Upper lobe of left lung (tissue), 6 donors: ENCODE measurements at regions not wholly inside any gene's neighbourhood (a gene's known extent, or its start where the extent isn't known, plus 50 kb on each side); places are given as distances from the start of the nearest gene placed in this dataset.

Experiments used
- ATAC-seq, 2 donors: fragments of 200-7000 bp; cut with Tn5 transposase; one replicate each; pipeline ENCODE4 v1.9.1; 2022; ENCODE audit warnings: mild to moderate bottlenecking in 2 of 2, moderate library complexity in 2 of 2; ENCODE audit not compliant: low FRiP score in 2 of 2
- DNase-seq, 2 donors: peaks; one replicate each; pipeline ENCODE4 v3.0.0-alpha.2; 2019 to 2020
- H3K27ac ChIP-seq, 4 donors: fragments of 200-600 bp; sonication (generic); one replicate each; pipeline ENCODE4 v1.5.1; 2016 to 2019
- H3K27me3 ChIP-seq, 4 donors: fragments of 200-600 bp; sonication (generic); one replicate each; pipeline ENCODE4 v1.5.1; 2017 to 2019
- H3K36me3 ChIP-seq, 4 donors: fragments of 200-600 bp; sonication (generic); one replicate each; pipeline ENCODE4 v1.5.1; 2016 to 2019
- H3K4me1 ChIP-seq, 4 donors: fragments of 200-600 bp; sonication (generic); one replicate each; pipeline ENCODE4 v1.5.1; 2018 to 2019
- H3K4me3 ChIP-seq, 4 donors: fragments of 200-600 bp; sonication (generic); one replicate each; pipeline ENCODE4 v1.5.1; 2017 to 2019; ENCODE audit warnings: mild to moderate bottlenecking in 2 of 4, moderate library complexity in 1 of 4
- H3K9me3 ChIP-seq, 4 donors: fragments of 200-600 bp; sonication (generic); one replicate each; pipeline ENCODE4 v1.5.1; 2018 to 2019
- EP300 ChIP-seq, 4 donors: sonication (generic); formaldehyde crosslinking; IDR thresholded peaks; one replicate each; pipeline ENCODE4 v1.5.1; 2017; ENCODE audit warnings: antibody characterized with exemption in 4 of 4, control low read depth in 2 of 4
- POLR2A ChIP-seq, 4 donors: fragments of 450-650 bp; IDR thresholded peaks; one replicate each; pipeline ENCODE4 v1.5.1; 2016 to 2017; ENCODE audit warnings: antibody characterized with exemption in 4 of 4, mild to moderate bottlenecking in 2 of 4
- POLR2AphosphoS5 ChIP-seq, 2 donors: sonication (generic); formaldehyde crosslinking; IDR thresholded peaks; one replicate each; pipeline ENCODE4 v1.5.1; 2017; ENCODE audit warnings: antibody characterized with exemption in 2 of 2
- WGBS, 2 donors: methylation state at CpG; one replicate each; pipeline ENCODE4 v1.1.5; 2017 to 2018; 5-methylcytosine and 5-hydroxymethylcytosine counted together
- TF ChIP-seq, protein P1 (sequence below), 6 experiments: fragments of 450-650 bp in 4 of 6; fragments of 200-600 bp in 2 of 6; sonication (generic) in 2 of 6; IDR thresholded peaks; one replicate each; pipeline ENCODE4 v1.5.1; 2016 to 2019; ENCODE audit warnings: antibody characterized with exemption in 6 of 6
- donor health status: DM: no; HTN: no; CAD: no; lungs with moderate emphysema.
- donor health status: DM: no; HTN: yes; CAD: no; lungs with severe emphysema.

DNA sequence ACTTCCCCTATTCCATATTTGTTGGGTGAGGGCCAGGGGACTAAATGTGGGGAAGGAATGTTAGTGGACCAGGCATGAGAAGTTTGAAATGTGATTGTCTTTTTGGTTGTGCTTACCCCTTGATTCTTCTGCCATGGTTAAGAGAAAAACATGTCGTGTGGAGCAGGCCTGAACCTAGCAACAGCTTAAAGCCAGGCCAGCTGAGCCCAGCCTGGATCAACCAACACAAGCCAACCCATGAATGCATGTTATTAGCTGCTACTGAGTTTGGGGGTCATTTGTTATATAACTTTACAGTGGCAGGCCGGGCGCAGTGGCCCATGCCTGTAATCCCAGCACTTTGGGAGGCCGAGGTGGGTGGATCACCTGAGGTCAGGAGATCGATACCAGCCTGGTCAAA lies 52.4 kb upstream of the TRIO start:
- Histone ChIP-seq H3K4me3 (no peak overlapping the region), H3K36me3 (no peaks in the 10 kb centered on the region), H3K27ac (no peak overlapping the region), H3K9me3 (peaks cover 0 to 6% (median 2%) of the 10 kb centered on the region in 4 donors), H3K27me3 (no peaks in the 10 kb centered on the region), H3K4me1 (no peaks in the 10 kb centered on the region)
- TF ChIP-seq, protein P1, sequence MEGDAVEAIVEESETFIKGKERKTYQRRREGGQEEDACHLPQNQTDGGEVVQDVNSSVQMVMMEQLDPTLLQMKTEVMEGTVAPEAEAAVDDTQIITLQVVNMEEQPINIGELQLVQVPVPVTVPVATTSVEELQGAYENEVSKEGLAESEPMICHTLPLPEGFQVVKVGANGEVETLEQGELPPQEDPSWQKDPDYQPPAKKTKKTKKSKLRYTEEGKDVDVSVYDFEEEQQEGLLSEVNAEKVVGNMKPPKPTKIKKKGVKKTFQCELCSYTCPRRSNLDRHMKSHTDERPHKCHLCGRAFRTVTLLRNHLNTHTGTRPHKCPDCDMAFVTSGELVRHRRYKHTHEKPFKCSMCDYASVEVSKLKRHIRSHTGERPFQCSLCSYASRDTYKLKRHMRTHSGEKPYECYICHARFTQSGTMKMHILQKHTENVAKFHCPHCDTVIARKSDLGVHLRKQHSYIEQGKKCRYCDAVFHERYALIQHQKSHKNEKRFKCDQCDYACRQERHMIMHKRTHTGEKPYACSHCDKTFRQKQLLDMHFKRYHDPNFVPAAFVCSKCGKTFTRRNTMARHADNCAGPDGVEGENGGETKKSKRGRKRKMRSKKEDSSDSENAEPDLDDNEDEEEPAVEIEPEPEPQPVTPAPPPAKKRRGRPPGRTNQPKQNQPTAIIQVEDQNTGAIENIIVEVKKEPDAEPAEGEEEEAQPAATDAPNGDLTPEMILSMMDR (IDR thresholded peaks at IDR 0.05), result no peak
- TF ChIP-seq POLR2A (IDR thresholded peaks at IDR 0.05) (no peak), EP300 (IDR thresholded peaks at IDR 0.05) (no peak), POLR2AphosphoS5 (IDR thresholded peaks at IDR 0.05) (no peak)
- DNase-seq (peak in 1 of 2 donors; percentile 18), ATAC-seq (no peak)
- WGBS, 2 donors, result 86 to 98% methylated on average over 1 to 5 of the region's 5 CpGs

DNA sequence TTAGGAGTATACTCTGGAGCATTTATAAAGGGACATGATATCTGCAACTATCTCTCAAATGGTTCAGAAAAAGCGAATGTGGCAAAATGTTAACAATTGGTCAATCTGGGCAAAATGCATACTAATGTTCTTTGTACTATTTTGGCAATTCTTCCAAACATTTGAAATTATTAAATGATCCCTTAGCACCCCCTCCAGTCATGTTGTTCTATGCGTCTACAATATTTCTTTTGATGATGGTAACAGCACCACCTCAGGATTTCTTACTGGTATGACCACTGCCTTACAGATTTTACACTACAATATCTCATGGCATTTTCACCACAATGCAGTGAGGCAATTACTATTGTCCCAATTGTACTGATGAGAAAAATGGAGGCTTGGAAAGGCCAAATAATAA lies 52.9 kb upstream of the TRIO start:
- H3K4me3 ChIP-seq, result no peak overlapping the region
- no peaks in the 10 kb centered on the region for H3K4me1 ChIP-seq
- H3K27ac ChIP-seq, result no peak overlapping the region
- DNase-seq (no peak), ATAC-seq (no peak)
- H3K9me3 ChIP-seq, result peaks cover 0 to 6% (median 2%) of the 10 kb centered on the region in 4 donors
- TF ChIP-seq, protein P1 (IDR thresholded peaks at IDR 0.05), result no peak
- TF ChIP-seq POLR2AphosphoS5 (IDR thresholded peaks at IDR 0.05), result no peak
- no peak for TF ChIP-seq EP300 (IDR thresholded peaks at IDR 0.05)
- no peak for TF ChIP-seq POLR2A (IDR thresholded peaks at IDR 0.05)
- no peaks in the 10 kb centered on the region for H3K36me3 ChIP-seq
- 93 to 96% methylated on average over 2 of the region's 2 CpGs for WGBS, 2 donors
- no peaks in the 10 kb centered on the region for H3K27me3 ChIP-seq

DNA sequence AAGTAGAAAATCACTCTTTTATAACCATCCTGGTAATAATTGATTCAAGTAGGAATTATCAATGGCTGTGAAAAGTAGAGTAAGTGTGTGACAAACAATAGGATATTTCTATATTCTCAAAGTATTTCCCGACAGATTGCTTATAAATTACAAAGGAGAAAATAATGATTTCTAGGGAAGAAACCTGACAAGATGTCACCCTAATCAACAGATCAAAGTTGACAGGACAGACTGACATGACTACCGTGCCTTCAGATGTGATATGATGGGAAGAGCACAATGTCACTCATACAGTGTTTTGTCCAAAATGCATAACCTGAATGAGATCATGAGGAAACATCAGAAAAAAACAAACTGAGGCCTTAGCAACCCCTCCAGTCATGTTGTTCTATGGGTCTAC lies 53.9 kb upstream of the TRIO start:
- WGBS, 2 donors, result 92 to 95% methylated on average over 2 of the region's 2 CpGs
- Histone ChIP-seq H3K9me3 (peaks cover 0 to 6% (median 2%) of the 10 kb centered on the region in 4 donors), H3K27me3 (no peaks in the 10 kb centered on the region), H3K36me3 (no peaks in the 10 kb centered on the region), H3K27ac (no peak overlapping the region), H3K4me1 (no peaks in the 10 kb centered on the region), H3K4me3 (no peak overlapping the region)
- TF ChIP-seq POLR2AphosphoS5 (IDR thresholded peaks at IDR 0.05) (no peak), EP300 (IDR thresholded peaks at IDR 0.05) (no peak), POLR2A (IDR thresholded peaks at IDR 0.05) (no peak)
- TF ChIP-seq, protein P1 (IDR thresholded peaks at IDR 0.05), result no peak
- no peak for ATAC-seq
- no peak for DNase-seq

DNA sequence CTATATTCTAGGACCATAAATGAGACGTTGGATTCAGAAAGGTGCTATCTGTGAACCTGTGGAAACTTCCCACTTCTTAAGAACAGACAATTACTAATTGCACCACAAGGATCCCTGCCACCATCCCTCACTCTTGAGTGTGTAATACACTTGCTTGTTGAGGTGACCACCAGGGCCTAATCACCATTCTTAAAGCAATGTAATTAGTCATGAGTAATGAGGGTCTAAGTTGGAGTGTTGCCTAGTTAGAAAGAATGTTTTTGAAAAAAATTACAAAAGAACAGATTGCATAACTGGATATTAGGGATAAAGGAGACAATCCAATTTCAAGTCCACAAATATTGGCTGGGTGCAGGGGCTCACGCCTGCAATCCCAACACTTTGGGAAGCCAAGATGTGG lies 56.9 kb upstream of the TRIO start:
- no peaks in the 10 kb centered on the region for H3K36me3 ChIP-seq
- DNase-seq (no peak), ATAC-seq (no peak)
- no peak overlapping the region for H3K4me3 ChIP-seq
- 69 to 80% methylated on average over 2 of the region's 2 CpGs for WGBS, 2 donors
- H3K27me3 ChIP-seq, result no peaks in the 10 kb centered on the region
- TF ChIP-seq, protein P1 (IDR thresholded peaks at IDR 0.05), result no peak
- TF ChIP-seq POLR2A (IDR thresholded peaks at IDR 0.05) (no peak), POLR2AphosphoS5 (IDR thresholded peaks at IDR 0.05) (no peak)
- H3K4me1 ChIP-seq, result no peaks in the 10 kb centered on the region
- H3K27ac ChIP-seq, result no peak overlapping the region
- peaks cover 0 to 6% (median 2%) of the 10 kb centered on the region in 4 donors for H3K9me3 ChIP-seq

DNA sequence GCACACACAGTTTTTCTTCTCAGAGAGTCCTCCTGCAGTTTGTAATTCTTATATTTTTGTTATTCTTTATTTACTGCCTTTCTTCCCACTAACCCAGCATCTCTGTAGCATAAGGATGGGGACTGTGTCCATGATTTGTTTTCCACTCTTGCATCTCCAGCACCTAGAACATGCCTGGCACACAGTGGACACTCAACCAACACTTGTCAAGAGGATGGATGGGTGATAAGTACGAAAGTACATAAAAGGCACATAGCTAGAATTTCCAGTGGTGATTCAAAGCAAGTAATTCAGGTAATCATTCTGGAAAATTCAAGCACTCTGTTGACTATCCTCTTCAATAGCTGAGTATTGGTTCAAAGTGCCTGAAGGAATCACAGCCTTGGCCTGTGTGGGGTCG lies 60.2 kb upstream of the TRIO start:
- Histone ChIP-seq H3K27me3 (no peaks in the 10 kb centered on the region), H3K4me3 (no peak overlapping the region), H3K36me3 (no peaks in the 10 kb centered on the region), H3K4me1 (no peaks in the 10 kb centered on the region), H3K27ac (no peak overlapping the region), H3K9me3 (no peaks in the 10 kb centered on the region)
- WGBS, 2 donors, result 59 to 70% methylated on average over 2 of the region's 2 CpGs
- no peak for TF ChIP-seq POLR2AphosphoS5 (IDR thresholded peaks at IDR 0.05)
- TF ChIP-seq EP300 (IDR thresholded peaks at IDR 0.05), result no peak
- TF ChIP-seq POLR2A (IDR thresholded peaks at IDR 0.05), result no peak
- TF ChIP-seq, protein P1 (IDR thresholded peaks at IDR 0.05), result no peak
- ATAC-seq (no peak), DNase-seq (no peak)
